Panc1 (cell line): ENCODE measurements at regions not wholly inside any gene's neighbourhood (a gene's known extent, or its start where the extent isn't known, plus 50 kb on each side); places are given as distances from the start of the nearest gene placed in this dataset.

Experiments
- CTCF ChIP-seq: fragments of 450-650 bp; IDR thresholded peaks from 2 replicates; pipeline ENCODE4 v1.5.1; 2017; ENCODE audit warnings: mild to moderate bottlenecking
- POLR2AphosphoS5 ChIP-seq: IDR thresholded peaks from 2 replicates; pipeline ENCODE4 v1.6.1; 2012; ENCODE audit warnings: mild to moderate bottlenecking, low read depth, low read length, moderate library complexity

- no peak for TF ChIP-seq POLR2AphosphoS5
- no peak for TF ChIP-seq CTCF
These were observed 105.7 kb downstream of the PLEKHG1 start for GRCh38 chr6:150705392-150705791.
